NCI-H69 (cell line): ENCODE measurements at regions not wholly inside any gene's neighbourhood (a gene's known extent, or its start where the extent isn't known, plus 50 kb on each side); places are given as distances from the start of the nearest gene placed in this dataset.
"Not testable (repeated sequence)": the region's sequence is repeated elsewhere in the genome, so short reads cannot be mapped to it uniquely, and the experiment has no call there.

Experiments used
- DNase-seq: peaks from one replicate; lab custom pipeline; 2025; lab: John Stamatoyannopoulos, UW

GRCh38 chr12:46884362-46884761 lies 58.6 kb upstream of the SLC38A4 start:
- DNase-seq, result no peak

- no peak for DNase-seq
These were observed 60.8 kb upstream of the SLC38A4 start for GRCh38 chr12:46886541-46887041.

GRCh38 chr12:46887870-46888269 lies 62.1 kb upstream of the SLC38A4 start:
- DNase-seq, result no peak

- DNase-seq, result no peak
These were observed 62.8 kb upstream of the SLC38A4 start for GRCh38 chr12:46888568-46888967.

- no peak for DNase-seq
These were observed 65.5 kb upstream of the SLC38A4 start for GRCh38 chr12:46891306-46891705.

GRCh38 chr12:46892034-46892705 lies 66.4 kb upstream of the SLC38A4 start:
- no peak for DNase-seq

- DNase-seq, result no peak
These were observed 67.1 kb upstream of the SLC38A4 start for GRCh38 chr12:46892887-46893286.

- DNase-seq, result no peak
These were observed 67.6 kb upstream of the SLC38A4 start for GRCh38 chr12:46893434-46893833.

GRCh38 chr12:46895726-46896125 lies 69.9 kb upstream of the SLC38A4 start:
- DNase-seq, result no peak

- DNase-seq, result no peak
These were observed 70.9 kb upstream of the SLC38A4 start for GRCh38 chr12:46896680-46897079.

GRCh38 chr12:46898152-46898931 lies 72.5 kb upstream of the SLC38A4 start:
- no peak for DNase-seq

- DNase-seq, result no peak
These were observed 73.2 kb upstream of the SLC38A4 start for GRCh38 chr12:46898989-46899388.

- DNase-seq, result no peak
These were observed 75.1 kb upstream of the SLC38A4 start for GRCh38 chr12:46900734-46901463.

GRCh38 chr12:46901464-46902205 lies 75.8 kb upstream of the SLC38A4 start:
- no peak for DNase-seq

GRCh38 chr12:46903058-46903457 lies 77.3 kb upstream of the SLC38A4 start:
- no peak for DNase-seq

- no peak for DNase-seq
These were observed 78.8 kb upstream of the SLC38A4 start for GRCh38 chr12:46904406-46905238.

GRCh38 chr12:46905239-46905627 lies 79.4 kb upstream of the SLC38A4 start:
- DNase-seq, result not testable (repeated sequence)

GRCh38 chr12:46907791-46908190 lies 82.0 kb upstream of the SLC38A4 start:
- DNase-seq, result no peak

- DNase-seq, result no peak
These were observed 82.6 kb upstream of the SLC38A4 start for GRCh38 chr12:46908236-46908935.

- DNase-seq, result no peak
These were observed 83.3 kb upstream of the SLC38A4 start for GRCh38 chr12:46908936-46909635.
